Gastroesophageal sphincter (tissue), 3 donors: ENCODE measurements at regions not wholly inside any gene's neighbourhood (a gene's known extent, or its start where the extent isn't known, plus 50 kb on each side); places are given as distances from the start of the nearest gene placed in this dataset.

ENCODE experiments used
- CTCF ChIP-seq, 4 experiments: fragments of 200-600 bp in 2 of 4; fragments of 450-650 bp in 2 of 4; sonication (generic) in 1 of 4; IDR thresholded peaks; one replicate each; pipeline ENCODE4 v1.5.1; 2017 to 2019; ENCODE audit warnings: antibody characterized with exemption in 4 of 4, mild to moderate bottlenecking in 2 of 4, moderate library complexity in 2 of 4
- EP300 ChIP-seq: sonication (generic); formaldehyde crosslinking; IDR thresholded peaks from one replicate; pipeline ENCODE4 v1.6.1; 2017; ENCODE audit warnings: antibody characterized with exemption, mild to moderate bottlenecking
- POLR2A ChIP-seq, 2 donors: fragments of 450-650 bp; IDR thresholded peaks; one replicate each; pipeline ENCODE4 v1.6.1; 2017; ENCODE audit warnings: antibody characterized with exemption in 2 of 2, mild to moderate bottlenecking in 2 of 2, moderate library complexity in 1 of 2
- POLR2AphosphoS5 ChIP-seq: sonication (generic); formaldehyde crosslinking; IDR thresholded peaks from one replicate; pipeline ENCODE4 v1.6.1; 2017; ENCODE audit warnings: antibody characterized with exemption

- TF ChIP-seq CTCF (IDR thresholded peaks at IDR 0.05): no peak
- TF ChIP-seq POLR2A (IDR thresholded peaks at IDR 0.05): no peak
- no peak for TF ChIP-seq EP300
- TF ChIP-seq POLR2AphosphoS5: no peak
Measured at GRCh38 chr2:123453772-123454171, 571.3 kb upstream of the CNTNAP5 start.
